WTC11 (cell line): ENCODE measurements at regions not wholly inside any gene's neighbourhood (a gene's known extent, or its start where the extent isn't known, plus 50 kb on each side); places are given as distances from the start of the nearest gene placed in this dataset.

ENCODE experiments used
- CBFB ChIP-seq: sonication (generic); formaldehyde crosslinking; IDR thresholded peaks from 2 replicates; pipeline ENCODE4 v1.8.1; 2022; ENCODE audit warnings: mild to moderate bottlenecking, low read depth, missing genetic modification reagents
- CTCF ChIP-seq: fragments of 200-600 bp; IDR thresholded peaks from 2 replicates; pipeline ENCODE4 v1.8.0; 2022; ENCODE audit warnings: antibody characterized with exemption
- HMGXB4 ChIP-seq: sonication (generic); formaldehyde crosslinking; IDR thresholded peaks from 2 replicates; pipeline ENCODE4 v1.8.1; 2023; ENCODE audit warnings: mild to moderate bottlenecking, moderate library complexity, missing genetic modification reagents
- KAT7 ChIP-seq: sonication (generic); formaldehyde crosslinking; IDR thresholded peaks from 2 replicates; pipeline ENCODE4 v1.8.1; 2023; ENCODE audit warnings: missing genetic modification reagents, mild to moderate bottlenecking, borderline replicate concordance
- NFYB ChIP-seq: sonication (generic); formaldehyde crosslinking; conservative IDR thresholded peaks from 2 replicates; pipeline ENCODE4 v1.8.0; 2022; ENCODE audit warnings: low read depth, missing genetic modification reagents
- NR1H2 ChIP-seq: sonication (generic); formaldehyde crosslinking; IDR thresholded peaks from 2 replicates; pipeline ENCODE4 v1.9.0; 2021; ENCODE audit warnings: mild to moderate bottlenecking, moderate library complexity, missing genetic modification reagents
- NR3C1 ChIP-seq: sonication (generic); formaldehyde crosslinking; conservative IDR thresholded peaks from 2 replicates; pipeline ENCODE4 v1.8.1; 2023; ENCODE audit warnings: low read depth, mild to moderate bottlenecking, missing genetic modification reagents

- no peak for TF ChIP-seq CTCF
- no peak for TF ChIP-seq NR3C1 (CRISPR knock-in tag)
- TF ChIP-seq NFYB (CRISPR knock-in tag) = no peak
- no peak for TF ChIP-seq KAT7
- TF ChIP-seq NR1H2 = no peak
- TF ChIP-seq CBFB (CRISPR knock-in tag) = no peak
- no peak for TF ChIP-seq HMGXB4
Observed at GRCh38 chr14:25698111-25698510, 648.2 kb upstream of the STXBP6 start.
